KOPT-K1 (cell line): ENCODE measurements at regions not wholly inside any gene's neighbourhood (a gene's known extent, or its start where the extent isn't known, plus 50 kb on each side); places are given as distances from the start of the nearest gene placed in this dataset.

Source experiments
- H3K27ac ChIP-seq: fragments of 200-600 bp; sonication (generic); 2 replicates; pipeline ENCODE4 v1.5.1; 2016; ENCODE audit warnings: antibody characterized with exemption, mild to moderate bottlenecking, low read depth, low read length; ENCODE audit not compliant: poor library complexity, severe bottlenecking
- H3K36me3 ChIP-seq: fragments of 200-600 bp; sonication (generic); 2 replicates; pipeline ENCODE4 v1.5.1; 2017; ENCODE audit warnings: antibody characterized with exemption, mild to moderate bottlenecking, low read length, moderate library complexity; ENCODE audit not compliant: insufficient read depth
- H3K9me3 ChIP-seq: fragments of 200-600 bp; sonication (generic); 2 replicates; pipeline ENCODE4 v1.5.1; 2017; ENCODE audit warnings: antibody characterized with exemption, low read length, mild to moderate bottlenecking; ENCODE audit not compliant: insufficient read depth, poor library complexity, severe bottlenecking

- H3K27ac ChIP-seq: no peak overlapping the region
- no peaks in the 10 kb centered on the region for H3K9me3 ChIP-seq
- H3K36me3 ChIP-seq: no peaks in the 10 kb centered on the region
These were observed 392.6 kb downstream of the SLITRK5 start for GRCh38 chr13:88063741-88064140.

GRCh38 chr13:88066847-88067246, 395.7 kb downstream of the SLITRK5 start:
- Histone ChIP-seq H3K9me3 (no peaks in the 10 kb centered on the region), H3K36me3 (no peaks in the 10 kb centered on the region), H3K27ac (no peak overlapping the region)

GRCh38 chr13:88068316-88068715, 397.1 kb downstream of the SLITRK5 start:
- no peaks in the 10 kb centered on the region for H3K36me3 ChIP-seq
- H3K9me3 ChIP-seq: no peaks in the 10 kb centered on the region
- H3K27ac ChIP-seq: no peak overlapping the region

DNA sequence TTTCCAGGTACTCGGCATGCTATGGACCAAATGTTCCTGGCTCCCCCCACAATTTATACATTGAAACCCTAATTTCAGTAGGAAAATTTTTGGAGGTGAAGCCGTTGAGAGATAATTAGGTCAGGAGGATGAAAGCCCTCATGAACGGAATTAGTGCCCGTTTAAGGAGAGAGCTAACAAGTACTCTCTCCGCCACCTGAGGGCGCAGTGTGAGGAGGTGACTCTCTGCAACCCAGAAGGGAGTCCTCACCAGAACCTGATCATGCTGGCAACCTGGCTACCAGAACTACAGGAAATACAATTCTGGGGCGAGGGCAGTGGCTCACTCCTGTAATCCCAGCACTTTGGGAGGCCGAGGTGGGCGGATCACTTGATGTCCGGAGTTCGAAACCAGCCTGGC, 397.8 kb downstream of the SLITRK5 start:
- Histone ChIP-seq H3K27ac (no peak overlapping the region), H3K9me3 (no peaks in the 10 kb centered on the region), H3K36me3 (no peaks in the 10 kb centered on the region)

GRCh38 chr13:88071371-88071770, 400.2 kb downstream of the SLITRK5 start:
- Histone ChIP-seq H3K9me3 (no peaks in the 10 kb centered on the region), H3K27ac (no peak overlapping the region), H3K36me3 (no peaks in the 10 kb centered on the region)

DNA sequence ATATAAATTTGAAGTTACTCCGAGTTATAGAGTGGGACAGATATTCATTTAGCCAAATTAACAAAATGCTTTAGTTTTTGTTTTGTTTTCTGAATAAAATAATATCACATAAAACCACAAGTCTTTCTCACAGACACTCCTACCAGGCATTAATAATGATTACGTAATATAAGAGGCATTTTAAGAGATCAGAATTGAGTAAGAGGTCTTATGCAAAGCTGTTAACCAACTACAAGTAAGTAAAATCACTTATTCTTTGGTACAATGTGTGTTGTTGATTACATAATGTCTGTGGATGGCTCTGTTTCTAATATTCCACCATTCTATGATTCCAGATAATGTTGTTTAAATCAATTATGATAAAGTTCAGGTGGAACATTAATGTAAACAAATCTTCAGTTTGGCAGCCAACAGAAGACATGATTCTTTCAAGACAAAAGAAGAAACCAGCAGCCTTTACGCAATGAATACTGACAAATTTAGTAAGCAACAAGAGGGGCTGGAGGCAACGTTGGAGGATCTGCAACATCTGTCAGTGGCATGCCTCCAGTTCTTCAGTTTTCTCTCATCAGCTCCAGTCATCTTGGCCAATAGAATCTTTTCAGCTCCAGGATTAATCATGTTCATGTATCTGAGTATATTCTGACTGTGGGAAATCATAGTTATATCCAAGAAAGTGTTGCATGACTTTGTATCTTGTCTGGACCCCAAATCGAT, 403.8 kb downstream of the SLITRK5 start:
- Histone ChIP-seq H3K36me3 (no peaks in the 10 kb centered on the region), H3K27ac (no peak overlapping the region), H3K9me3 (no peaks in the 10 kb centered on the region)

- Histone ChIP-seq H3K36me3 (no peaks in the 10 kb centered on the region), H3K9me3 (no peaks in the 10 kb centered on the region), H3K27ac (no peak overlapping the region)
These were observed 413.9 kb downstream of the SLITRK5 start for GRCh38 chr13:88085036-88085435.

DNA sequence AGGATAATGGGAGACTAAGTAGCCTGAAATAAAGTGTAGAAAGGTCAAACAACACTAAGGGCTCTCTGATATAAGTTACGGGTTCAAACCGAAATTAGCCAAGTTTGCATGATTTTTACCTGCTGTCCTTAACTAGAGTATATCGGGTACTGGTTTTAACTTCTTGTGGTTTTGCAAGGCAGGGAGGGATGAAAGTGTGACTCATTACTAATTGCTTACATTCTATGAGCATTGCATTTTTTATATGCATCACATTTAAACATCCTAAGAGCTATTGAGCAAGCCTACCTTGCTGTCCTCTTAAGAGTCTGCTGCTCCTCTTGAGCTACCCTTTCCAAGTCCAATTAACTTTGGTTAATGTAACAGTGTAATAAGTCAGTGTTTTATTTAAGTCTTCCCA, 415.4 kb downstream of the SLITRK5 start:
- Histone ChIP-seq H3K27ac (no peak overlapping the region), H3K9me3 (no peaks in the 10 kb centered on the region), H3K36me3 (no peaks in the 10 kb centered on the region)

DNA sequence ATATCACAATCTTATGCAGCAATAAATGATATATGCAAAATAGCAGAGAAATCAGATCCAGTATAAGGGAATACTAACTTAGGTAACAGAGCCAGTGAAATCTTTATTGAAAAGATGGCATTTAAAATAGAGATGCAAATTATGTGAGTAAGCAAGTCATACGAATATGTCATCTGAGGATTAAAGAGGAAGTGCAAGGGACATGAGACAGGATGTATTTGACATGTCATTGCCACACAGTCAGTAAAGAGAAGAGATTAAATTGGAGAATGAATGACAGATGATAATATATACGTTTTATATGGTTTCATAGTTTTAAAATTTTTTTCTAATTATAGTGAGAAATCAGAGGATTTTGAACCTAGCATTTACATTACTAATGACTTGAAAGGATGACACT, 426.4 kb downstream of the SLITRK5 start:
- Histone ChIP-seq H3K36me3 (no peaks in the 10 kb centered on the region), H3K9me3 (no peaks in the 10 kb centered on the region), H3K27ac (no peak overlapping the region)

- Histone ChIP-seq H3K36me3 (no peaks in the 10 kb centered on the region), H3K9me3 (no peaks in the 10 kb centered on the region), H3K27ac (no peak overlapping the region)
These were observed 432.7 kb downstream of the SLITRK5 start for GRCh38 chr13:88103824-88104223.

GRCh38 chr13:88104576-88104975, 433.4 kb downstream of the SLITRK5 start:
- H3K9me3 ChIP-seq: no peaks in the 10 kb centered on the region
- no peak overlapping the region for H3K27ac ChIP-seq
- no peaks in the 10 kb centered on the region for H3K36me3 ChIP-seq

DNA sequence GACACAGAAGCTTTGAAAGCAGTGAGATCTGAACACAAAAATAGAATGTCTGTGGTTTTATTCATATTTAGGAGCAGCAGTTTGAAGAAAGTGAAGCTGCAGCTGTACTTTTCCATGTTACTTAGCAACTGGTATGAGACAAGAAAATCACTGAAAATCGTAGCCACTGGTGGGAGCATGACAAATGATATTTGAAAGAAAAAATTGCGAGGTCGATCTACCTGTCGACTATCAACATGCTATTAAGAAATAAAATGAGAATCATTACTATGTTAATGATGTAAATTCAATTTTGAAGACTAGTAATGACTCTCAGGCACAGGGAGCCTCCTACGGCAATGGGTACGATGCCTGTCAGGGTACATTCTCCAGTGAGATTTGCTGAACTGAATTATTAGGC, 436.4 kb downstream of the SLITRK5 start:
- Histone ChIP-seq H3K36me3 (no peaks in the 10 kb centered on the region), H3K27ac (no peak overlapping the region), H3K9me3 (no peaks in the 10 kb centered on the region)

DNA sequence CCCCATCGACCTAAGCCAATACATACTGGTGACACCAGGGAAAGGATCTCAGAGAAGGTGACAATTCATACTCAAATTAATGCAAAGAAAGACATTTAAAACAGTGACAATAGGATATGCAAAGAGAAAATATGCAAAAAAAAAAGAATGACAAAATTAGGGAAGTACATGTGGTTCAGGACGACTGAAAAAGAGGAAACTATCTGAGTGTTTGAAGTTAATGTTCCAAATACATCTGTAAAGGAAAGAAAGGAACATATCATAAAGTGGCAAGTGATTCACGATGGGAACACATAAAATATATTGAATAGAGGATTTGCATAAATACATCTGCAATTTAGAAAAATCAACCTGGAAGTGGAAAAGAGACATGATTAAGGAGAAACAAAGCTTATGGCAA, 441.4 kb downstream of the SLITRK5 start:
- Histone ChIP-seq H3K9me3 (no peaks in the 10 kb centered on the region), H3K36me3 (no peaks in the 10 kb centered on the region), H3K27ac (no peak overlapping the region)

DNA sequence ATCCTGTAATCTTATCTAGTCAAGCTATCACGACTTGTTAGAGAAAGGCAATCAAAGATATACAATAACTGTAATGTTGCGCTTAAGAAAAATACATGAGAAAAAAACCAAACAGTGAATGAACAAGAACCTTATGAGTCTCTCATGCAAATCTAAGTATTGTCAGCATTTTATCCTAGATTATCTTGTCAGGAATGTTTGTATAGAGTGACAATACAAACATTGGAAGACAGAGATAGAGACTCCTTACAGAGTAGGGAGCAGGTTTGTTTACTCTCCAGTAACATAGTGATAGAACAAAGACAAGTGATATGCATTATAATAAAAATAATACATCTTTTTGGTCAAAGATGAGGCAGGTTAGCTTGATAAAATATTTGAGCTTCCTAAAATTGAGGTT, 444.8 kb downstream of the SLITRK5 start:
- no peaks in the 10 kb centered on the region for H3K36me3 ChIP-seq
- H3K27ac ChIP-seq: no peak overlapping the region
- H3K9me3 ChIP-seq: no peaks in the 10 kb centered on the region

- H3K9me3 ChIP-seq: no peaks in the 10 kb centered on the region
- H3K36me3 ChIP-seq: no peaks in the 10 kb centered on the region
- no peak overlapping the region for H3K27ac ChIP-seq
These were observed 447.8 kb downstream of the SLITRK5 start for GRCh38 chr13:88118952-88119351.

GRCh38 chr13:88124142-88124541, 453.0 kb downstream of the SLITRK5 start:
- no peaks in the 10 kb centered on the region for H3K9me3 ChIP-seq
- H3K36me3 ChIP-seq: no peaks in the 10 kb centered on the region
- no peak overlapping the region for H3K27ac ChIP-seq
